OCI-LY7 (cell line): ENCODE measurements at regions not wholly inside any gene's neighbourhood (a gene's known extent, or its start where the extent isn't known, plus 50 kb on each side); places are given as distances from the start of the nearest gene placed in this dataset.

Experiments
- EZH2phosphoT487 ChIP-seq: fragments of 200-600 bp; sonication (generic); IDR thresholded peaks from 2 replicates; pipeline ENCODE4 v1.6.1; 2018; ENCODE audit warnings: low read depth, borderline replicate concordance, mild to moderate bottlenecking, mixed run types, antibody characterized with exemption, low read length, moderate library complexity, mixed read lengths
- TF ChIP-seq, protein P1 (sequence below): fragments of 200-600 bp; sonication (generic); conservative IDR thresholded peaks from 2 replicates; pipeline ENCODE4 v1.5.1; 2014; ENCODE audit warnings: mild to moderate bottlenecking, antibody characterized with exemption, low read length, moderate library complexity, mixed read lengths

DNA sequence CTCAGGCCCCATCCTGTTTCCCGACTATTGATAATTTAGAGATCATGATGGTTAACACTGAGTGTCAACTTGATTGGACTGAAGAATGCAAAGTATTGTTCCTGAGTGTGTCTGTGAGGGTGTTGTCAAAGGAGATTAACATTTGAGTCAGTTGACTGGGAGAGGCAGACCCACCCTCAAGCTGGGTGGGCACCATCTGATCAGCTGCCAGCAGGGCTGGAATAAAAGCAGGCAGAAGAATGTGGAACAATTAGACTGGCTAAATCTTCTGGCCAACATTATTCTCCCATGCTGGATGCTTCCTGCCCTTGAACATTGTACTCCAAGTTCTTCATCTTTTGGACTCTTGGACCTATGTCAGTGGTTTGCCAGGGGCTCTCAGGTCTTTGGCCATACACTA lies 1170.0 kb upstream of the CNTN5 start:
- TF ChIP-seq, protein P1, sequence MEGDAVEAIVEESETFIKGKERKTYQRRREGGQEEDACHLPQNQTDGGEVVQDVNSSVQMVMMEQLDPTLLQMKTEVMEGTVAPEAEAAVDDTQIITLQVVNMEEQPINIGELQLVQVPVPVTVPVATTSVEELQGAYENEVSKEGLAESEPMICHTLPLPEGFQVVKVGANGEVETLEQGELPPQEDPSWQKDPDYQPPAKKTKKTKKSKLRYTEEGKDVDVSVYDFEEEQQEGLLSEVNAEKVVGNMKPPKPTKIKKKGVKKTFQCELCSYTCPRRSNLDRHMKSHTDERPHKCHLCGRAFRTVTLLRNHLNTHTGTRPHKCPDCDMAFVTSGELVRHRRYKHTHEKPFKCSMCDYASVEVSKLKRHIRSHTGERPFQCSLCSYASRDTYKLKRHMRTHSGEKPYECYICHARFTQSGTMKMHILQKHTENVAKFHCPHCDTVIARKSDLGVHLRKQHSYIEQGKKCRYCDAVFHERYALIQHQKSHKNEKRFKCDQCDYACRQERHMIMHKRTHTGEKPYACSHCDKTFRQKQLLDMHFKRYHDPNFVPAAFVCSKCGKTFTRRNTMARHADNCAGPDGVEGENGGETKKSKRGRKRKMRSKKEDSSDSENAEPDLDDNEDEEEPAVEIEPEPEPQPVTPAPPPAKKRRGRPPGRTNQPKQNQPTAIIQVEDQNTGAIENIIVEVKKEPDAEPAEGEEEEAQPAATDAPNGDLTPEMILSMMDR, result no peak
- TF ChIP-seq EZH2phosphoT487, result no peak
